ENCODE measurements at regions not wholly inside any gene's neighbourhood (a gene's known extent, or its start where the extent isn't known, plus 50 kb on each side); places are given as distances from the start of the nearest gene placed in this dataset.
A peak's percentile ranks its signal among the peaks of the same experiment; 100 is the strongest.

- peak overlapping the region; percentile 13 for H3K4me2 ChIP-seq (ENCODE audit: control insufficient read depth, extremely low read depth, insufficient read depth, low read depth, low read length)
- H3K9ac ChIP-seq (ENCODE audit: control insufficient read depth, extremely low read depth, insufficient read depth, low read length) = peak overlapping the region; percentile 1
- FAIRE-seq (peak; percentile 99), DNase-seq (ENCODE audit: low read depth, low spot score) (peak; percentile 90)
- peak overlapping the region in 1 of 3 experiments; percentile 10 for H3K4me3 ChIP-seq (ENCODE audit: control insufficient read depth in 2 of 3, extremely low read depth in 1 of 3, insufficient read depth in 2 of 3, low read depth in 1 of 3, low read length in 3 of 3)
- no peaks in the 10 kb centered on the region for H3K36me3 ChIP-seq (ENCODE audit: control insufficient read depth in 2 of 2, extremely low read depth in 1 of 2, insufficient read depth in 2 of 2, low read length in 2 of 2)
- H3K27ac ChIP-seq (ENCODE audit: control insufficient read depth, insufficient read depth, low read length) = peak overlapping the region; percentile 82
- no peak for TF ChIP-seq EZH2 (IDR thresholded peaks at IDR 0.05; ENCODE audit: low read length)
- TF ChIP-seq CTCF (optimal IDR thresholded peaks at IDR 0.05 in 1 of 3, IDR thresholded peaks at IDR 0.05 in 1 of 3, conservative IDR thresholded peaks at IDR 0.05 in 1 of 3; ENCODE audit: extremely low read depth in 1 of 3, insufficient read depth in 2 of 3, low read length in 3 of 3) = no peak
- H3K27me3 ChIP-seq (ENCODE audit: control insufficient read depth, extremely low read depth, insufficient read depth, low read length) = no peaks in the 10 kb centered on the region
- H3K9me3 ChIP-seq (ENCODE audit: control insufficient read depth, low read depth, low read length) = no peaks in the 10 kb centered on the region
- no peaks in the 10 kb centered on the region for H4K20me1 ChIP-seq (ENCODE audit: control insufficient read depth, extremely low read depth, insufficient read depth, low read length)
- dilution Hi-C loops (cut with MboI; ENCODE audit: extremely low pct_ligation_motif_present, low sequenced_read_pairs) = no loop called here
- H3K79me2 ChIP-seq (ENCODE audit: control insufficient read depth, insufficient read depth, low read length) = no peaks in the 10 kb centered on the region
- H3K9me1 ChIP-seq (ENCODE audit: control insufficient read depth, extremely low read depth, insufficient read depth, low read length) = no peaks in the 10 kb centered on the region
- peak overlapping the region; percentile 50 for H2AFZ ChIP-seq (ENCODE audit: control insufficient read depth, low read length)
- peaks cover 47% of the 10 kb centered on the region for H3K4me1 ChIP-seq (ENCODE audit: control insufficient read depth, extremely low read depth, insufficient read depth, low read length)
Measured at GRCh38 chr5:33312571-33313549, 127.9 kb upstream of the TARS1 start.

GRCh38 chr5:33315189-33315588 is 125.6 kb upstream of the TARS1 start:
- H3K4me2 ChIP-seq (ENCODE audit: control insufficient read depth, extremely low read depth, insufficient read depth, low read depth, low read length) = no peak overlapping the region
- dilution Hi-C loops (cut with MboI; ENCODE audit: extremely low pct_ligation_motif_present, low sequenced_read_pairs) = no loop called here
- no peaks in the 10 kb centered on the region for H3K79me2 ChIP-seq (ENCODE audit: control insufficient read depth, insufficient read depth, low read length)
- no peaks in the 10 kb centered on the region for H3K9me3 ChIP-seq (ENCODE audit: control insufficient read depth, low read depth, low read length)
- TF ChIP-seq EZH2 (IDR thresholded peaks at IDR 0.05; ENCODE audit: low read length) (no peak), CTCF (optimal IDR thresholded peaks at IDR 0.05 in 1 of 3, IDR thresholded peaks at IDR 0.05 in 1 of 3, conservative IDR thresholded peaks at IDR 0.05 in 1 of 3; ENCODE audit: extremely low read depth in 1 of 3, insufficient read depth in 2 of 3, low read length in 3 of 3) (no peak)
- no peak overlapping the region for H3K27ac ChIP-seq (ENCODE audit: control insufficient read depth, insufficient read depth, low read length)
- H3K36me3 ChIP-seq (ENCODE audit: control insufficient read depth in 2 of 2, extremely low read depth in 1 of 2, insufficient read depth in 2 of 2, low read length in 2 of 2) = no peaks in the 10 kb centered on the region
- H4K20me1 ChIP-seq (ENCODE audit: control insufficient read depth, extremely low read depth, insufficient read depth, low read length) = no peaks in the 10 kb centered on the region
- H3K9ac ChIP-seq (ENCODE audit: control insufficient read depth, extremely low read depth, insufficient read depth, low read length) = no peak overlapping the region
- no peaks in the 10 kb centered on the region for H3K27me3 ChIP-seq (ENCODE audit: control insufficient read depth, extremely low read depth, insufficient read depth, low read length)
- H2AFZ ChIP-seq (ENCODE audit: control insufficient read depth, low read length) = no peak overlapping the region
- no peaks in the 10 kb centered on the region for H3K9me1 ChIP-seq (ENCODE audit: control insufficient read depth, extremely low read depth, insufficient read depth, low read length)
- FAIRE-seq (no peak), DNase-seq (ENCODE audit: low read depth, low spot score) (no peak)
- no peak overlapping the region for H3K4me3 ChIP-seq (ENCODE audit: control insufficient read depth in 2 of 3, extremely low read depth in 1 of 3, insufficient read depth in 2 of 3, low read depth in 1 of 3, low read length in 3 of 3)
- peaks cover 41% of the 10 kb centered on the region for H3K4me1 ChIP-seq (ENCODE audit: control insufficient read depth, extremely low read depth, insufficient read depth, low read length)
